Loucy (cell line): ENCODE measurements at regions not wholly inside any gene's neighbourhood (a gene's known extent, or its start where the extent isn't known, plus 50 kb on each side); places are given as distances from the start of the nearest gene placed in this dataset.

Experiments
- EZH2phosphoT487 ChIP-seq: fragments of 200-600 bp; IDR thresholded peaks from 2 replicates; pipeline ENCODE4 v1.6.1; 2018; ENCODE audit warnings: antibody characterized with exemption, mild to moderate bottlenecking, moderate library complexity, borderline replicate concordance
- TF ChIP-seq, protein P1 (sequence below): fragments of 200-600 bp; sonication (generic); conservative IDR thresholded peaks from 2 replicates; pipeline ENCODE4 v1.5.1; 2014; ENCODE audit warnings: mild to moderate bottlenecking, antibody characterized with exemption, low read length

DNA sequence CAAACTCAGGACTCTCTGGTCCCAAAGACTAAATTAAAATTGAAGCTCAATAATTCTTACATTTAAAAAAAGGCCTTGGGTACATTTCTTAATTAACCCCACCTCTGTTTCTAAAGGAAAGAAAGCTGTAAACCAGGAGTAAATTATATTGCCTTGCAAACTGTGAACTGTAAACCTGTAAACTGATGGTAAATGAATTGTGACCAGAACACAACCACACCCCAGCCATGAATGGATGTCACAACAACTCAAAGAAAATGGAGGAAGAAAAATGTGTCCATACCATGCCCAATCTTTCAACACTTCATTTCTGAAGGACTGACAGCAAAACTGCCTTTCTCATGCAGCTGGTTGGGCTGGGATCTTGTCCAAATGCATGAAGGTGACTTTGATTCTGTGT is 171.3 kb upstream of the C1orf87 start:
- TF ChIP-seq, protein P1, sequence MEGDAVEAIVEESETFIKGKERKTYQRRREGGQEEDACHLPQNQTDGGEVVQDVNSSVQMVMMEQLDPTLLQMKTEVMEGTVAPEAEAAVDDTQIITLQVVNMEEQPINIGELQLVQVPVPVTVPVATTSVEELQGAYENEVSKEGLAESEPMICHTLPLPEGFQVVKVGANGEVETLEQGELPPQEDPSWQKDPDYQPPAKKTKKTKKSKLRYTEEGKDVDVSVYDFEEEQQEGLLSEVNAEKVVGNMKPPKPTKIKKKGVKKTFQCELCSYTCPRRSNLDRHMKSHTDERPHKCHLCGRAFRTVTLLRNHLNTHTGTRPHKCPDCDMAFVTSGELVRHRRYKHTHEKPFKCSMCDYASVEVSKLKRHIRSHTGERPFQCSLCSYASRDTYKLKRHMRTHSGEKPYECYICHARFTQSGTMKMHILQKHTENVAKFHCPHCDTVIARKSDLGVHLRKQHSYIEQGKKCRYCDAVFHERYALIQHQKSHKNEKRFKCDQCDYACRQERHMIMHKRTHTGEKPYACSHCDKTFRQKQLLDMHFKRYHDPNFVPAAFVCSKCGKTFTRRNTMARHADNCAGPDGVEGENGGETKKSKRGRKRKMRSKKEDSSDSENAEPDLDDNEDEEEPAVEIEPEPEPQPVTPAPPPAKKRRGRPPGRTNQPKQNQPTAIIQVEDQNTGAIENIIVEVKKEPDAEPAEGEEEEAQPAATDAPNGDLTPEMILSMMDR: no peak
- TF ChIP-seq EZH2phosphoT487: no peak
